Neural progenitor cell (in vitro differentiated cells): ENCODE measurements at regions not wholly inside any gene's neighbourhood (a gene's known extent, or its start where the extent isn't known, plus 50 kb on each side); places are given as distances from the start of the nearest gene placed in this dataset.

Source experiments
- DNase-seq: peaks from one replicate; pipeline ENCODE4 v3.0.0-alpha.2; 2016; ENCODE audit warnings: low spot score
- H2AFZ ChIP-seq: fragments of 200-600 bp; sonication (generic); replicated peaks from 2 replicates; pipeline ENCODE4 v1.6.1; 2016; ENCODE audit warnings: antibody characterized with exemption
- H3F3A ChIP-seq: fragments of 200-600 bp; sonication (generic); 2 replicates; pipeline ENCODE4 v1.6.1; 2016; ENCODE audit warnings: antibody characterized with exemption, low read depth
- H3K27ac ChIP-seq: fragments of 200-600 bp; sonication (generic); 2 replicates; pipeline ENCODE4 v1.5.1; 2016; ENCODE audit warnings: mild to moderate bottlenecking
- H3K27me3 ChIP-seq: fragments of 200-600 bp; sonication (generic); 2 replicates; pipeline ENCODE4 v1.6.1; 2016; ENCODE audit warnings: mild to moderate bottlenecking, moderate library complexity
- H3K36me3 ChIP-seq: fragments of 200-600 bp; sonication (generic); 2 replicates; pipeline ENCODE4 v1.5.1; 2016
- H3K4me1 ChIP-seq: fragments of 200-600 bp; sonication (generic); 2 replicates; pipeline ENCODE4 v1.6.1; 2016; ENCODE audit warnings: mixed run types
- H3K4me2 ChIP-seq: fragments of 200-600 bp; sonication (generic); 2 replicates; pipeline ENCODE4 v1.6.1; 2016
- H3K4me3 ChIP-seq: fragments of 200-600 bp; sonication (generic); 2 replicates; pipeline ENCODE4 v1.5.1; 2016
- H3K79me2 ChIP-seq: fragments of 200-600 bp; sonication (generic); 2 replicates; pipeline ENCODE4 v1.6.1; 2016; ENCODE audit warnings: low read depth
- H3K9ac ChIP-seq: fragments of 200-600 bp; sonication (generic); 2 replicates; pipeline ENCODE4 v1.6.1; 2016
- H3K9me3 ChIP-seq: fragments of 200-600 bp; sonication (generic); 2 replicates; pipeline ENCODE4 v1.5.1; 2016; ENCODE audit warnings: low read depth
- H4K20me1 ChIP-seq: fragments of 200-600 bp; sonication (generic); 2 replicates; pipeline ENCODE4 v1.6.1; 2016; ENCODE audit warnings: low read depth
- H3K27ac Mint-ChIP-seq: 3 replicates; pipeline ENCODE4 v1.8.0; 2021; ENCODE audit warnings: mixed read lengths
- H3K27me3 Mint-ChIP-seq: 2 replicates; pipeline ENCODE4 v1.8.0; 2022; ENCODE audit warnings: low read depth, mild to moderate bottlenecking, inconsistent platforms, moderate library complexity, mixed read lengths; ENCODE audit not compliant: insufficient read depth
- H3K36me3 Mint-ChIP-seq: 3 replicates; pipeline ENCODE4 v1.8.0; 2021; ENCODE audit warnings: mixed read lengths
- H3K4me1 Mint-ChIP-seq: 3 replicates; pipeline ENCODE4 v1.8.0; 2021; ENCODE audit warnings: mixed read lengths
- H3K4me3 Mint-ChIP-seq: 3 replicates; pipeline ENCODE4 v1.8.0; 2021; ENCODE audit warnings: mild to moderate bottlenecking, moderate library complexity, mixed read lengths
- H3K9me3 Mint-ChIP-seq: 3 replicates; pipeline ENCODE4 v1.8.0; 2020; ENCODE audit warnings: mixed read lengths
- EZH2 ChIP-seq: fragments of 200-600 bp; sonication (generic); IDR thresholded peaks from 2 replicates; pipeline ENCODE4 v1.6.1; 2017; ENCODE audit warnings: antibody characterized with exemption, mild to moderate bottlenecking, moderate library complexity
- EZH2phosphoT487 ChIP-seq: fragments of 200-600 bp; sonication (generic); IDR thresholded peaks from 2 replicates; pipeline ENCODE4 v1.6.1; 2017; ENCODE audit warnings: antibody characterized with exemption
- TF ChIP-seq, protein P1 (sequence below): fragments of 200-600 bp; sonication (generic); IDR thresholded peaks from 2 replicates; pipeline ENCODE4 v1.5.1; 2017; ENCODE audit warnings: antibody characterized with exemption, mild to moderate bottlenecking

DNA sequence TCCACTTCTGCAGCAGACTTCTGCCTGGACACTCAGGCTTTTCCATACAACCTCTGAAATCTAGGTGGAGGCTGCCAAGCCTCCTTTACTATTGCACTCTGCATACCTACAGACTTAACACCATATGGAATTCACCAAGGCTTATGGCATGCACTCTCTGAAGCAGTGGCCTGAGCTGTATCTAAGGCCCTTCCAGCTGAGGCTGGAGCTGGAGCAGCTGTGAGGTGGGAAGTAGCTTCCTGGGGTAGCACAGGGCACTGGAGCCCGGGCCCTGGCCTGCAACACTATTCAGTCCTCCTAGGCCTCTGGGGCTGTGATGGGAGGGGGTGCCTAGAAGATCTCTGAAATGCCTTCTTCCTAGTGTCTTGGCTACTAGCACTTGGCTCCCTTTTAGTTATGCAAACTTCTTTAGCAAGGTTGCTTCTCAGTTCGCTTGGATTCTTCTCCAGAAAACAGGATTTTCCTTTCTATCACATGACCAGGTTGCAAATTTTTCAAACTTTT, 186.6 kb upstream of the RORA start:
- Histone ChIP-seq H3K27ac (no peak overlapping the region), H2AFZ (no peak overlapping the region), H3K4me2 (no peak overlapping the region), H3F3A (no peaks in the 10 kb centered on the region), H3K79me2 (no peaks in the 10 kb centered on the region), H3K9ac (no peak overlapping the region), H3K27me3 (no peaks in the 10 kb centered on the region), H4K20me1 (no peaks in the 10 kb centered on the region), H3K4me3 (no peak overlapping the region), H3K36me3 (no peaks in the 10 kb centered on the region), H3K4me1 (no peaks in the 10 kb centered on the region), H3K9me3 (no peaks in the 10 kb centered on the region)
- H3K27me3 Mint-ChIP-seq = peaks cover 3% of the 10 kb centered on the region
- no peak overlapping the region for H3K27ac Mint-ChIP-seq
- H3K4me3 Mint-ChIP-seq = no peak overlapping the region
- TF ChIP-seq, protein P1, sequence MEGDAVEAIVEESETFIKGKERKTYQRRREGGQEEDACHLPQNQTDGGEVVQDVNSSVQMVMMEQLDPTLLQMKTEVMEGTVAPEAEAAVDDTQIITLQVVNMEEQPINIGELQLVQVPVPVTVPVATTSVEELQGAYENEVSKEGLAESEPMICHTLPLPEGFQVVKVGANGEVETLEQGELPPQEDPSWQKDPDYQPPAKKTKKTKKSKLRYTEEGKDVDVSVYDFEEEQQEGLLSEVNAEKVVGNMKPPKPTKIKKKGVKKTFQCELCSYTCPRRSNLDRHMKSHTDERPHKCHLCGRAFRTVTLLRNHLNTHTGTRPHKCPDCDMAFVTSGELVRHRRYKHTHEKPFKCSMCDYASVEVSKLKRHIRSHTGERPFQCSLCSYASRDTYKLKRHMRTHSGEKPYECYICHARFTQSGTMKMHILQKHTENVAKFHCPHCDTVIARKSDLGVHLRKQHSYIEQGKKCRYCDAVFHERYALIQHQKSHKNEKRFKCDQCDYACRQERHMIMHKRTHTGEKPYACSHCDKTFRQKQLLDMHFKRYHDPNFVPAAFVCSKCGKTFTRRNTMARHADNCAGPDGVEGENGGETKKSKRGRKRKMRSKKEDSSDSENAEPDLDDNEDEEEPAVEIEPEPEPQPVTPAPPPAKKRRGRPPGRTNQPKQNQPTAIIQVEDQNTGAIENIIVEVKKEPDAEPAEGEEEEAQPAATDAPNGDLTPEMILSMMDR = no peak
- TF ChIP-seq EZH2phosphoT487 (no peak), EZH2 (no peak)
- H3K36me3 Mint-ChIP-seq = no peaks in the 10 kb centered on the region
- H3K4me1 Mint-ChIP-seq = no peaks in the 10 kb centered on the region
- H3K9me3 Mint-ChIP-seq = no peaks in the 10 kb centered on the region
- DNase-seq = no peak

DNA sequence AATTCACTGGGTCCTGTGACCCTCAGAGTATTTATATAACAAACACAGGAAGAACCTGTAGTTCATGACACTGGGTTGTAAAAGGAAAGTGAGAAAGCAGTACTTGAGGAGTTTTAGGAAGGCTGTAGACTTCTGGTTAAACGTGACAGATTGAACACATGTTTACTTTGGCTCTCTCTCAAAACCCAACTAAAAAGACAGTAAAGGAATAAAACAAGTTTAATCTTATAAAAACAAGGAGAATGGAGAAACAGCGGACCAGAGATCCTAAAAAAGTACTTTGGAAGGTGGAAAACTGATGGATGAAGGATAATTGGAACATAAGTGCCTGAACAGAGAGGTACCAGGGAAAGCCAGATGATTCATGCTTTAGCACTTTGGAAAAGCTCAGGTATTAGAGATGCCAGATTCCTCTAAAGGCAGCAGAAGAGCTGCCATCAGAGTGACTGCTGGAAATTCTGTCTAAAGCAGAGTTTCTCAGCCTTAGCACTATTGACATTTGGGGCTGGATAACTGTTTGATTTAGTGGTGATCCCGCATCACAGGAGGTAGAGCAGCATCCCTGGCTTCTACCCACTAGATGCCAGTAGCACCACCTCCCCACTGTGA, 182.9 kb upstream of the RORA start:
- Mint-ChIP-seq H3K27me3 (peaks cover 8% of the 10 kb centered on the region), H3K9me3 (no peaks in the 10 kb centered on the region), H3K4me1 (no peaks in the 10 kb centered on the region), H3K4me3 (no peak overlapping the region), H3K27ac (no peak overlapping the region), H3K36me3 (no peaks in the 10 kb centered on the region)
- Histone ChIP-seq H3K36me3 (no peaks in the 10 kb centered on the region), H3K4me3 (no peak overlapping the region), H3F3A (no peaks in the 10 kb centered on the region), H3K27ac (no peak overlapping the region), H3K4me1 (no peaks in the 10 kb centered on the region), H3K9ac (no peak overlapping the region), H3K4me2 (no peak overlapping the region), H4K20me1 (no peaks in the 10 kb centered on the region), H3K9me3 (no peaks in the 10 kb centered on the region), H3K27me3 (no peaks in the 10 kb centered on the region), H2AFZ (no peak overlapping the region), H3K79me2 (no peaks in the 10 kb centered on the region)
- DNase-seq = no peak
- TF ChIP-seq, protein P1 = no peak
- TF ChIP-seq EZH2 = no peak
- no peak for TF ChIP-seq EZH2phosphoT487

DNA sequence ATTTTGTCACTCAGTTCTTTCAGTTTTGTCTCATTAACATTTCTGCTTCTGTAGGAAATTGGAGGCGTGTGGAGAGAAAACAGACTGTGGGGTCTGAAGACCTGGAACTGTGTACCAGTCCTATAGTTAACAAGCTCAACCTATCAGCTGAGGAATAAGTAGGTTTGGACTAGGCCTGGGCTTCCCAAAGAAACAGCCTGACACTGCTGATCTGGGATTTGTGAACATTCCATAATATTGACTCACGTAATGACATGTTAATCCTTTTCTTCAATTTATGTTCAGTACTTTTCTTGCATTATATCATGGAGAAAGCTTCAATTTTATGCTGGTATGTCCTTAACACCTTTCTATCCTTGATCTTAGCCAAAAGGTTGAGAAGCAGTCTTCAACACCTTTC, 181.6 kb upstream of the RORA start:
- H2AFZ ChIP-seq = no peak overlapping the region

More for the DNA sequence above, 181.6 kb upstream of the RORA start:
- no peak overlapping the region for H3K9ac ChIP-seq
- H3K4me1 Mint-ChIP-seq = no peaks in the 10 kb centered on the region
- H3K79me2 ChIP-seq = no peaks in the 10 kb centered on the region
- TF ChIP-seq EZH2phosphoT487 (no peak), EZH2 (no peak)
- TF ChIP-seq, protein P1 = no peak
- H4K20me1 ChIP-seq = no peaks in the 10 kb centered on the region
- no peaks in the 10 kb centered on the region for H3K27me3 ChIP-seq
- no peaks in the 10 kb centered on the region for H3K9me3 ChIP-seq
- DNase-seq = no peak
- no peaks in the 10 kb centered on the region for H3K4me1 ChIP-seq
- no peak overlapping the region for H3K27ac ChIP-seq
- H3K9me3 Mint-ChIP-seq = no peaks in the 10 kb centered on the region
- H3K27ac Mint-ChIP-seq = no peak overlapping the region
- no peak overlapping the region for H3K4me3 Mint-ChIP-seq
- H3K4me2 ChIP-seq = no peak overlapping the region
- H3K36me3 Mint-ChIP-seq = no peaks in the 10 kb centered on the region
- peaks cover 8% of the 10 kb centered on the region for H3K27me3 Mint-ChIP-seq
- no peak overlapping the region for H3K4me3 ChIP-seq
- no peaks in the 10 kb centered on the region for H3F3A ChIP-seq
- H3K36me3 ChIP-seq = no peaks in the 10 kb centered on the region
